Memory B cell (primary cell): ENCODE measurements at regions not wholly inside any gene's neighbourhood (a gene's known extent, or its start where the extent isn't known, plus 50 kb on each side); places are given as distances from the start of the nearest gene placed in this dataset.

ENCODE experiments used
- ATAC-seq: fragments of 150-1000 bp; cut with Tn5 transposase; 2 replicates; pipeline ENCODE4 v1.10.0; 2021; ENCODE audit warnings: low read depth, mild to moderate bottlenecking, moderate library complexity
- DNase-seq, 2 donors: peaks; one replicate each; pipeline ENCODE4 v3.0.0; 2022; ENCODE audit warnings: low spot score in 2 of 2
- H3K27ac Mint-ChIP-seq: one replicate; pipeline ENCODE4 v1.8.0; 2022; ENCODE audit warnings: mild to moderate bottlenecking, moderate library complexity, mixed read lengths
- H3K27me3 Mint-ChIP-seq: one replicate; pipeline ENCODE4 v1.8.0; 2022; ENCODE audit warnings: mixed read lengths
- H3K36me3 Mint-ChIP-seq: one replicate; pipeline ENCODE4 v1.8.0; 2022; ENCODE audit warnings: mild to moderate bottlenecking, mixed read lengths
- H3K4me1 Mint-ChIP-seq: one replicate; pipeline ENCODE4 v1.8.0; 2022; ENCODE audit warnings: mixed read lengths
- H3K4me3 Mint-ChIP-seq: one replicate; pipeline ENCODE4 v1.8.0; 2022; ENCODE audit warnings: mild to moderate bottlenecking, moderate library complexity, mixed read lengths
- H3K9me3 Mint-ChIP-seq: one replicate; pipeline ENCODE4 v1.8.0; 2022; ENCODE audit warnings: mixed read lengths

DNA sequence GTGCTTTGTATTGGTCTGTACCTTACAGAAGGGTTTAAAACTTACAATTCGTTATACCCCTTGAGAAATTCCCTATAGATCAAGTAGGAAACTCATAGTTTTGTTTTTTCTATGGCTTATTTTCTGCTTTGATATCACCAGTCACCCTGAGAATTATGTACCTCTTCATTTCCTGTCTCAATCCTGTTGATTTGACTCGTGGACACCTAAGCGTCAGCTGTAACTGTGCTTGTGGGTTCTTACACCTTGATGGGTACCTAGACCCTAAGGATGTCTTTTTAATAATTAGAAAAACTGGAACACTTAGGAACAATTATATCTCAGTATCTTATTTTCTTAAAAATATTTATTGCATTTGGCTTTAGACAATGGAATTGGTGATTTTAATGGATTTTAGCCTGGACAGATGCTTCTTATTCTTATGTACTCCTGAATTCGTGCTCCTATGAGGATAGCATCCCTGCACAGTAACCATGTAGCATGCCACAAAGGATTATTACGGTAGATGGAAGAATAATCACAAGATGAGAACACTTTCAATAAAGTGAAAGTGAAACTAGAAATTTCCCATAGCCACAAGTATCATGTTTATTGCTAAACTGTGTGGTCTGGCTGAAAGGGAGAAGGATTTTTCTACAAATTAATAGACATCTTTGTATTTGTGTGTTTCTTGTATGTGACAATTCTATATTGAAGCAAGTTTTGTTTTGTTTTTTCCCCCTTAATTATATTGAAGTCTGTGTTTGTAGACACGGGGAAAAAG, 1920.3 kb upstream of the WWC1 start:
- Mint-ChIP-seq H3K9me3 (peaks cover 1% of the 10 kb centered on the region), H3K4me3 (no peak overlapping the region), H3K36me3 (no peaks in the 10 kb centered on the region), H3K27ac (no peak overlapping the region), H3K4me1 (no peaks in the 10 kb centered on the region), H3K27me3 (no peaks in the 10 kb centered on the region)
- ATAC-seq (no peak), DNase-seq (no peak)

DNA sequence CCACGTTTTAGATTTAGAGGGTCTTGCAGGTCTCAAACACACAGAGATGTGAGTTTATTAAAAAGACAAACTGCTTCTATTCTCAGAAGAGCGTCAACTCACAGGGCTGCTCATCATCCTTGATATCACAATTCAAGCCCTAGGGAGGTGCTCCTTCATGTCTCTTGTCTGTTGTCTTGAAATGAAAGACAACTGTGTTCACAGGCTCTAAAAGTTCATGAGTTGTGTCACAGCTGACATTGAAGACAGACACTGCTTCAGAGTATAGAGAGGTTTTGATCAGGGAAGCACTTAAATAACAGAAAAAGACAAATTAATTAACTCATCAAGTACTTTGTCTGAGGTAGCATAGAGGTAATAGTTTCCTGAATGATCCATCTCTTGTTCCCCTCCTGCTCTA, 1917.6 kb upstream of the WWC1 start:
- H3K36me3 Mint-ChIP-seq: no peaks in the 10 kb centered on the region
- peaks cover 1% of the 10 kb centered on the region for H3K9me3 Mint-ChIP-seq
- H3K27me3 Mint-ChIP-seq: no peaks in the 10 kb centered on the region
- H3K27ac Mint-ChIP-seq: no peak overlapping the region
- no peak overlapping the region for H3K4me3 Mint-ChIP-seq
- no peak for DNase-seq
- ATAC-seq: no peak
- no peaks in the 10 kb centered on the region for H3K4me1 Mint-ChIP-seq

DNA sequence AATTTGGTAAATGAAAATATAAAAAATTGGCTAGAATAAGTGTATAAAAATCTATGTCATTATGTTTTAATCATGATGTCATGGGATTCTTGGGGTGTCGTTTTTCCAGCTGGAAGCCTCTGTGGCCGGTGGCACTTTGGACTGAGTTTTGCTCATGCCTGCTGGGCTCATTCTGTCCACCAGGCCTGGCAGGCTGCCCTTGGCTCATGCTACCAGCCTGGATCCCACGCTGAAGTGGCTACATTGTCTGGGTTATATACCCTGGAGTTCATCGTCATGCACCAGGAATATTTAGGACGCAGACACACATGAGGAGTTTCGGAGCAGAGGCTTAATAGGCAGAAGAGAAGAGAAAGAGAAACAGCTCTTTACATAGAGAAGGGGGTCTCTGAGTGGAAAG, 1913.7 kb upstream of the WWC1 start:
- Mint-ChIP-seq H3K4me1 (no peaks in the 10 kb centered on the region), H3K27me3 (no peaks in the 10 kb centered on the region), H3K36me3 (no peaks in the 10 kb centered on the region), H3K27ac (no peak overlapping the region), H3K9me3 (peaks cover 6% of the 10 kb centered on the region), H3K4me3 (no peak overlapping the region)
- DNase-seq (no peak), ATAC-seq (no peak)

DNA sequence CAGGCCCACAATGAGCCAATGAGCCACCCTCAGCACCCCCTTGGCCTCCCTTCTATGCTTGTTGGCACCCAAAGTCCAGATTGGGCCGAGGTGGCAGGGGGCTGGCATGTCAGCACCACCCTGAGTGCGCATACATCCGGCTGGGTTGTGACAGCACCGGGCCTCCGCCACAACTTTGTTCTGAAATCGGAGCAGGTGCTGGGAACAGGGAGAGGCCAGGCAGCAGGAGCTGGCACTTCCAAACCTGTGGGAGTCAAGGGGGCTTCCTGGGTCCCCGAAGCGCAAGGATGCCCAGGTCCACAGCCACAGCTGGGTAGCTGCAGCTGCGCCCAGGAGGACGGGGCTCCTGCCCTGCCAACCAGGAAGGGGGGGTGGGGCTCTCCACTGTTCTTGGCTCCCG, 1911.9 kb upstream of the WWC1 start:
- Mint-ChIP-seq H3K36me3 (no peaks in the 10 kb centered on the region), H3K4me3 (no peak overlapping the region), H3K27me3 (no peaks in the 10 kb centered on the region), H3K4me1 (no peaks in the 10 kb centered on the region), H3K27ac (no peak overlapping the region), H3K9me3 (peaks cover 4% of the 10 kb centered on the region)
- ATAC-seq: no peak
- DNase-seq: no peak

DNA sequence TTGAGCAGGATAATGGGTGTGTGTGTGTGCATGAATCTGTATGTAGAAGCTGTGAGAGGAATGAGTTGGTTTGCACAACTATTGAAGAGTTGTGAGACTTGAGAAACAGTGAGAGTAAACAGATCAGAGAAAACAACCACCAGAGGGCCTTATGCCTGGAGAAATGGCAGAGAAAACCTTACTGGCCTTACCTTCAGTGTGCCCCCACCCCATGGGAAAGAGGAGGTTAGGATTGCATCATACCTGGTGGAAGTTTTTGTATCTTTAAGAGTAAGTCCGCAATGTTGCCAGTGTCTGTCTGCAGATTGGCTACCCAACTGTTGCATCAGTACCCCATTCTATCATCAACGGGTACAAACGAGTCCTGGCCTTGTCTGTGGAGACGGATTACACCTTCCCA, 1909.4 kb upstream of the WWC1 start:
- no peaks in the 10 kb centered on the region for H3K27me3 Mint-ChIP-seq
- H3K4me1 Mint-ChIP-seq: no peaks in the 10 kb centered on the region
- H3K36me3 Mint-ChIP-seq: no peaks in the 10 kb centered on the region
- H3K4me3 Mint-ChIP-seq: no peak overlapping the region
- H3K27ac Mint-ChIP-seq: no peak overlapping the region
- DNase-seq (no peak), ATAC-seq (no peak)
- peaks cover 4% of the 10 kb centered on the region for H3K9me3 Mint-ChIP-seq

DNA sequence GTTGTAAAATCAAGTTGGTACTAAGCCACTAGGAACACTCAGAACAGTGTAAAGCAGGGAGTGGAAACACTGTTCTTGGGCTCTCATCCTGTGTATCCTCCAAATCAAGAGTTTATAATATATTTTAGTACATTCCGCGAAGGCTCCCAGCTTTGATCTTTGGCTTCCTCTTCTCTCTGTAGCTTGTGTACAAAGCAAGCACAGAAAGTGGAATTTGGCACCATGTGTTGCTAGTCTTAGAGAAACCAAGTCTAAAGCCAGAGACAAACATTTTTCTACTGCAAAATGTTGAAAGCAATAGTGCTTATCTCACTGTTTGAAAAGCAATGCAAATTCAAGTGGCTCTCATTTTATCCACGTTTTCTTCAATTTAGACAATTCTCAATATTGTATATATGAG, 1893.3 kb upstream of the WWC1 start:
- H3K36me3 Mint-ChIP-seq: no peaks in the 10 kb centered on the region
- H3K4me1 Mint-ChIP-seq: no peaks in the 10 kb centered on the region
- ATAC-seq (no peak), DNase-seq (no peak)
- no peak overlapping the region for H3K4me3 Mint-ChIP-seq
- H3K9me3 Mint-ChIP-seq: peaks cover 4% of the 10 kb centered on the region
- H3K27ac Mint-ChIP-seq: no peak overlapping the region
- no peaks in the 10 kb centered on the region for H3K27me3 Mint-ChIP-seq

DNA sequence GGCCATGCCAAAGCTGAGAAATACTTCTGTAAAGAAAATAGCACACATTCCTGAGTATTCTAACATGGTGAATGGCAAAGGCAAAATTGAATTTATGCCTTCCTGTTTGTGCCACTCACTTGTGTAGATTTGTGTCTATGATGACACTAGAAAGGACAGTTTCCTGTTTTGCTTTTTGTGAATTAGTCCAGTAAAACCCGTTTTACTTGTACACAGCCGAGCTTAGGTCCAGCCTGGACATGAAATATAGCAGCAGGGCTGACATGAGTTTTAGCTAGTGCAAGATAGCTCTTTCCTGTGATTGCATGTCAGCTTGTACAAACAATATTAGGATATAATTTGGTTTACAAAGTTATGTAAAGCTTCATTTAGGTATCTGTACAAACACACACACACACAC, 1891.7 kb upstream of the WWC1 start:
- Mint-ChIP-seq H3K27me3 (no peaks in the 10 kb centered on the region), H3K9me3 (peaks cover 7% of the 10 kb centered on the region), H3K4me3 (no peak overlapping the region), H3K27ac (no peak overlapping the region), H3K36me3 (no peaks in the 10 kb centered on the region), H3K4me1 (no peaks in the 10 kb centered on the region)
- DNase-seq (no peak), ATAC-seq (no peak)

DNA sequence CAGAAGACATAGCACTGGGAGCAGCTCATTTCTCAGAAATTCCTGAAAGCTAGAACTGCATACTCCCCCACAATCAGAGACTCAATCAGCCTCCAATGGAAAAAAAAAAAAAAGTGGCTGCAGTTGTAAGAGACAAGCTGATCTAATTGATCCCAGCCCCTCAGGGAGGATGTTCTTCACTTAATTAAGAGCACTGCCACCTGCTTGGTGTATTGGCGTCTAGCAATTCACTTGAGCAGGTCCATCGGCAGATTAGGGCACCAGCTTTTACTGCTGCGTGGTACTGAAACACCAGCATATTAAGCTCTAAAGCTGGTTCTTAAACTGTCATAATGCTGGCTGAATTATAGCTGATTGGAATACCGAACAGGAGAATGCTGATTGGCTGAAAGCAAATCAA, 1890.1 kb upstream of the WWC1 start:
- H3K4me3 Mint-ChIP-seq: no peak overlapping the region
- no peak for ATAC-seq
- H3K27ac Mint-ChIP-seq: no peak overlapping the region
- H3K27me3 Mint-ChIP-seq: no peaks in the 10 kb centered on the region
- H3K36me3 Mint-ChIP-seq: no peaks in the 10 kb centered on the region
- DNase-seq: no peak
- H3K9me3 Mint-ChIP-seq: peaks cover 7% of the 10 kb centered on the region
- no peaks in the 10 kb centered on the region for H3K4me1 Mint-ChIP-seq

DNA sequence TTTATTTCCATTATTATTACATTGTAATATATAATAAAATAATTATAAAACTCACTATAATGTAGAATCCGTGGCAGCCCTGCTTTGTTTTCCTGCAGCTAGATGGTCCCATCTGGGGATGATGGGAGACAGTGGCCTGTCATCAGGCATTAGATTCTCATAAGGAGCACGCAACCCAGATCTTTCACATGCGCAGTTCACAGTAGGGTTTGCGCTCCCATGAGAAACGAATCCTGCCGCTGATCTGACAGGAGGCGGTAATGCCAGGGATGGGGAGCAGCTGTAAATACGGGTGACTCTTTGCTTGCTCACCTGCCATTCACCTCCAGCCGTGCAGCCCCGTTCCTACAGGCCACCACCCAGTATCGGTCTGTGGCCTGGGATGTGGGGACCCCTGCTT, 1879.3 kb upstream of the WWC1 start:
- H3K4me1 Mint-ChIP-seq: no peaks in the 10 kb centered on the region
- ATAC-seq: no peak
- no peak for DNase-seq
- no peaks in the 10 kb centered on the region for H3K27me3 Mint-ChIP-seq
- H3K36me3 Mint-ChIP-seq: no peaks in the 10 kb centered on the region
- H3K27ac Mint-ChIP-seq: no peak overlapping the region
- peaks cover 8% of the 10 kb centered on the region for H3K9me3 Mint-ChIP-seq
- no peak overlapping the region for H3K4me3 Mint-ChIP-seq

DNA sequence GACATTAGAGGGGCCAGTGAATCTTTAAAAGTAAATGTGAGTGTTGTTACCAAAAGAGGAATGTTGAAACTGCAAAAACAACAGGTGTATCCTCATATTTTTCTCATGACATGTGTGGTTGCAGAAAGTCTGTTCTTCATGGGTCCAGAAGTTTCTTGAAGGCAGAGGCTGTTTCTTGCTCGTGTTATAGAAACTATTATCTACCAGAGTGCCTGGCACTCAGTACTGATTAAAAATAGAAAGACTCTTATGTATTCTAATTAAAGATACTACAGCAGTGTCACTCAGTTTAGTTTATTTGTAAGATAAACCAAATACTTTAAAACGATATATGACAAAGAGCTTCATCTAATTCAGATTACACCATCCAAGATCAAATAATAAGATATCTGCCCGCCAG, 1864.2 kb upstream of the WWC1 start:
- Mint-ChIP-seq H3K36me3 (no peaks in the 10 kb centered on the region), H3K4me3 (no peak overlapping the region), H3K27me3 (no peaks in the 10 kb centered on the region), H3K4me1 (no peaks in the 10 kb centered on the region), H3K27ac (no peak overlapping the region), H3K9me3 (peaks cover 5% of the 10 kb centered on the region)
- ATAC-seq: no peak
- DNase-seq: no peak

DNA sequence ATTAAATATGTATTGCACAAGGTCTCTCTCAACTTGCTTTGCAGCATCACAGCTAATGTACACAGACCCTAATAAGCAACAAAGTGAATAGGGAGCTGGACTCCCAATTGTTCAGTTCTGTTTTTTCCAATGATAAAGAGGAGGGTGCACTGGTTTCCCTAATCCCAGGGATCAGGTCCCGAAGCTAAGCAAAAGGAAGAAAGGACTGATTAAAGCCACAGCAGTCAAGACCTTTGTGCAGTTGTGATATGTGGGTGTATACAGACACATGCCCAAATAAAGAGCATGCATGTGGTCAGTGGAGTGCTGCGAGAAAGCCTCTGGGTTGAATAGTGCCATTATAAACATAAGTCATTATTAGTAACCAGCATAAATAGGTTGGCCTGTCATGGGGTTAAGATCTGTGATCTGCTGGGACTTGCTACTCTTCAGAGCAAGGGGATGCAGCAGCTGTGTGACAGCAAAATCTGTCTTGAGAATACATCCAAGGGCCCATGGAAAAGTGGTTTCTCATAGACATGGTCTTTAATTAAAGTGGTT, 1863.1 kb upstream of the WWC1 start:
- ATAC-seq: no peak
- Mint-ChIP-seq H3K4me1 (no peaks in the 10 kb centered on the region), H3K27me3 (no peaks in the 10 kb centered on the region), H3K36me3 (no peaks in the 10 kb centered on the region), H3K4me3 (no peak overlapping the region), H3K9me3 (peaks cover 5% of the 10 kb centered on the region), H3K27ac (no peak overlapping the region)
- DNase-seq: no peak

DNA sequence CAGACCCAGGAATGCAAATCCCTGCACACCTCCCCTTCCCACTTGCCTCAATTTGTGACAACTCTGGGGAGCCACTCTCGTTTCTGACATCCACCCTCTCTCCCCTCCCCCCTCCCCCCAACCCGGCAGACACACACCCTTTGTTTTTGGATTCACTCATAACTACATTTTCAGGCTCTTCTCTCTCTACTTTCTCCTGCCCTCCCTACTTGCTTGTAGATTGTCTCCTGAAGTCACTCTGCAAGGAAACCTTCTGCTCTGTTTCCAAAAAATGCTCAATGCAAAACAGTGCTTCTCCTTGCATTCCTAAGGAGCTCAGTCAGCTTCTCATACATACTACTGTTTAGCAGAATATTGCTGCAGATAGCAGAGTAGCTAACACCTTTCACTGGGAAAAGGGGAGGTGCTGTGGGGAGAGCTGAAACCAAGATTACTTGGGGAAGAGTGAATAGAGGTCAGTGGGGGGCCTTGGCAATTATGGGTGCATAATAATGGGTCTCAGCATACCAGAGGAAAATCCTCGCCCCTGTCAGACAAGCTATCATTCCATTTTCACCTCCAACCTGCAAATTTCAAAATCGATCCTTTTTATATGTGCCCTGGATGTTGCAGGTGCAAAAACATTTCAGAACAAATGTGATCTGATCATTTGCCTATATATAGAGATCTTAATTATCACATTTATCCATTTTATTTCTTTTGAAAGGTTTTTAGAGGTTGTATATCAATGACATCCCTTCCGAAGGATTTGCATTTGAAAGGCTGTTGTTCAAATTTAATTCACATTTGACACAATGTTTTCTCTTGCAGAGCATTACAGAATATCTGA, 1860.7 kb upstream of the WWC1 start:
- no peak for DNase-seq
- no peaks in the 10 kb centered on the region for H3K36me3 Mint-ChIP-seq
- no peak for ATAC-seq
- H3K9me3 Mint-ChIP-seq: peaks cover 5% of the 10 kb centered on the region
- H3K4me1 Mint-ChIP-seq: no peaks in the 10 kb centered on the region
- no peak overlapping the region for H3K4me3 Mint-ChIP-seq
- no peak overlapping the region for H3K27ac Mint-ChIP-seq
- H3K27me3 Mint-ChIP-seq: no peaks in the 10 kb centered on the region

DNA sequence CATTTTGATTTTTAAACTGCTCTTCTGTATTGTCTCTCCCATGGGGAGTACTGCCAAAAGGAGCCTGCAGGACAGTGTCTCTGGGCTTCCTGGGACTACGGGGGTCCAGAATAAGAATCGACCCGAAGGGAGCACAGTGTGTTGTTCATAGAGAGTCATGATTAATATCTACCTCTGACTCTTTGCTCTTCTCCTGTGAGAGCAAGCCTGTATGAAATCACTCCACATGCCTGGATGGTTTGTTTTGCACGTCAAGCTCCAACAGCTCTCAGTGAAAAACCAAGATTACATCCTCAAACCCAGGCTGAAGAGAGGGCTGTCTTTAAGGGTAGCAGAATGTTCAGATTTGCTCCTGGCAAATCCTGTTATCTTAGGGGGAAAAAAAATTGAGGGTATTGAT, 1860.0 kb upstream of the WWC1 start:
- ATAC-seq: no peak
- Mint-ChIP-seq H3K27ac (no peak overlapping the region), H3K36me3 (no peaks in the 10 kb centered on the region), H3K27me3 (no peaks in the 10 kb centered on the region), H3K9me3 (peaks cover 5% of the 10 kb centered on the region), H3K4me1 (no peaks in the 10 kb centered on the region), H3K4me3 (no peak overlapping the region)
- no peak for DNase-seq

DNA sequence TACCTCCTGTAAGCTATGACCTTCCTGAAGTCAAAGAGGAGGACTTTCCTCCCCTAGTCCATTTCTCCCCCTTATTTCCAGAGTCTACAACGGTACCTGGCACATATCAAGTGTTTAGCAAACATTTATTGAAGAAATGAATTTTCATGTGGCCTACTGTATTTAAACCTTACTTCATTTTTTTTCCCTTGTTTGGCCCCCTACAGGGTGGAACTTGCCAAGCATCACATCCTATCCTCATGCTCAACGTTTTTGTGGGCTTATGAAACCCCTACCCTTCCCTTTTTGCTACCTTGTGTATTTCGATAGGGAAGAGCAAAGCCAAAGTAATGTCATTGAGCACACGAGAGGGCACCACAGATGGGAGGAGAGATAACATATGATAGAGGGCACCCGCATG, 1857.8 kb upstream of the WWC1 start:
- Mint-ChIP-seq H3K27me3 (no peaks in the 10 kb centered on the region), H3K9me3 (peaks cover 5% of the 10 kb centered on the region)
- ATAC-seq: no peak

More for the DNA sequence above, 1857.8 kb upstream of the WWC1 start:
- Mint-ChIP-seq H3K4me3 (no peak overlapping the region), H3K27ac (no peak overlapping the region), H3K36me3 (no peaks in the 10 kb centered on the region), H3K4me1 (no peaks in the 10 kb centered on the region)
- no peak for DNase-seq
